ENCODE measurements at regions not wholly inside any gene's neighbourhood (a gene's known extent, or its start where the extent isn't known, plus 50 kb on each side); places are given as distances from the start of the nearest gene placed in this dataset.

GRCh38 chr16:61385392-61386071, 650.7 kb downstream of the CDH8 start:
- TF ChIP-seq, protein P1, sequence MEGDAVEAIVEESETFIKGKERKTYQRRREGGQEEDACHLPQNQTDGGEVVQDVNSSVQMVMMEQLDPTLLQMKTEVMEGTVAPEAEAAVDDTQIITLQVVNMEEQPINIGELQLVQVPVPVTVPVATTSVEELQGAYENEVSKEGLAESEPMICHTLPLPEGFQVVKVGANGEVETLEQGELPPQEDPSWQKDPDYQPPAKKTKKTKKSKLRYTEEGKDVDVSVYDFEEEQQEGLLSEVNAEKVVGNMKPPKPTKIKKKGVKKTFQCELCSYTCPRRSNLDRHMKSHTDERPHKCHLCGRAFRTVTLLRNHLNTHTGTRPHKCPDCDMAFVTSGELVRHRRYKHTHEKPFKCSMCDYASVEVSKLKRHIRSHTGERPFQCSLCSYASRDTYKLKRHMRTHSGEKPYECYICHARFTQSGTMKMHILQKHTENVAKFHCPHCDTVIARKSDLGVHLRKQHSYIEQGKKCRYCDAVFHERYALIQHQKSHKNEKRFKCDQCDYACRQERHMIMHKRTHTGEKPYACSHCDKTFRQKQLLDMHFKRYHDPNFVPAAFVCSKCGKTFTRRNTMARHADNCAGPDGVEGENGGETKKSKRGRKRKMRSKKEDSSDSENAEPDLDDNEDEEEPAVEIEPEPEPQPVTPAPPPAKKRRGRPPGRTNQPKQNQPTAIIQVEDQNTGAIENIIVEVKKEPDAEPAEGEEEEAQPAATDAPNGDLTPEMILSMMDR (conservative IDR thresholded peaks at IDR 0.05; ENCODE audit: low read depth, low read length), result no peak
- TF ChIP-seq EZH2phosphoT487 (IDR thresholded peaks at IDR 0.05; ENCODE audit: borderline replicate concordance, low read length), result no peak
- TF ChIP-seq EZH2 (IDR thresholded peaks at IDR 0.05; ENCODE audit: low read length, unreplicated experiment), result no peak

Data from PC-3 (cell line).